NCI-H1436 (cell line): ENCODE measurements at regions not wholly inside any gene's neighbourhood (a gene's known extent, or its start where the extent isn't known, plus 50 kb on each side); places are given as distances from the start of the nearest gene placed in this dataset.

Experiments
- DNase-seq: peaks from one replicate; lab custom pipeline; 2025; lab: John Stamatoyannopoulos, UW

DNA sequence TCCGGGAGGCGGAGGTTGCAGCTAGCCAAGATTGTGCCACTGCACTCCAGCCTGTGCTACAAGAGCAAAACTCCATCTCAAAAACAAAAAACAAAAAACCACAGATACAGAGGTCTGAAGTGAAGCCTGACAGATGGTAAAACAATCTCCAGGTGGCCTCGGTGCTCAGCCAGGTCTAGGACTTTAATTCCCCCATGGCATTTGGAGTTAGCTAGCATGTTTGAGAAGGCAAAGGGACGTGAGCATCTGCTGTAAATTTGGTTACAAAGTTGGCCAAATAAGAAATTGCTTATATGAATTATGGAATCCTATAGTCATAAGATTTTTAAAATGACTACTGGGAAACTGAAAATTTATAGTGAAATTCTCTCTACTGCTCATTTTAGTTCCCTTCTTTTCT is 98.3 kb upstream of the FMN2 start:
- DNase-seq, result no peak

DNA sequence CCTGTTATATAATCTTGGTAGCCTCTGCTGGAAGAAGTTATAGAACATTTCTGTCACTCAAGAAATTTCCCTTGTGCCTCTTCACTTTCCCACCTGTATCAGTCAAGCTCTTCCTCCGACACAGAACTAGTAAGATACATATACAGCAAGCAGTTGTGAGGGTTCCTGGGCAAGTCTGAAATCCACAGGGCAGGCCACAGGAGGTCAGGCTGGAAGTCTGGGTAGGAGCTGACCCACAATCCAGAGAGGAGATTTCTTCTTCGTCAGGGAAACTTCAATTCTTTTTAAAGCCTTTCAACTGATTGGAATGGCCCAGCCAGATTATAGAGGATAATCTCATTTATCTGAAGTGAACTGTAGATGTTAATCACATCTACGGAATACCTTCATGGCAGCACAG is 96.4 kb upstream of the FMN2 start:
- no peak for DNase-seq

GRCh38 chr1:239997160-239997514 is 94.5 kb upstream of the FMN2 start:
- no peak for DNase-seq

DNA sequence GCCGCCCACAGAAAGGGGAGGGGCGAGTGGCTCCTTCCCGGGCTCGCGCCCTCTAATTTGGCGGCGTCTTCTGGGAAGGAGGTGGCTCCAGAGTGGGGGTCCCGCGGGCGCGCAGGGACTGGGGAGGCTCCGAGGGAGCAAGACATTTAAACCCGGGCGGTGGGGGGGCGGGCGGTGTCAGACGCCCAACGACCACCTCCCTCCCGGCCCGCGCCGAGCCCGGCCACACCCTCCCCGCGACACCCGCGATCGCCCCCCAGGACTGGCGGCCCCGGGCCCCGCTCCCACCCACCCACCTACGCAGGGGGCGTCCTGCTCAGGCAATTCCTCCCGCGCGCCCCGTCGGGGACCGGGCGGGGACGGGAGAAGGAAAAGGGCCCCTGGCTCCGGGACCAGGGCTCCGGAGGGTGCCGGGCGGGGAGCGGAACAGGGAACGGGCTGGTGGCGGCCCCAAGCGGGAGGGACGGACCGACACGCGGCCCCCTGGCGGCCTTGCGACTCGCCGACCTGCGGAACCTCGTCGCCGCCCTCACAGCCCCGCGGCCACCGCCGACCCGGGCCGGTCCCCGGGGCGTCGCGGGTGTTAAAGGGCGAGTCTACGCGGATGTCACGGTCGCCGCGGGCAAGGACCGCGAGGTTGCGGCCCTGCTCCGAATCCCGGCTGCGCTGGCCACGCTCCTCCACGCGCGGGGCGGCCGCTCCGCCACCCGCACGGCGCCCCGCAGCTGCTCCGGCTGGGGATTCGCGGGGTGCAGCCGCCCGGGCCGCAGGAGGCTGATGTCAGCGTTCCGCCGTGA is 94.0 kb upstream of the FMN2 start:
- DNase-seq, result no peak

DNA sequence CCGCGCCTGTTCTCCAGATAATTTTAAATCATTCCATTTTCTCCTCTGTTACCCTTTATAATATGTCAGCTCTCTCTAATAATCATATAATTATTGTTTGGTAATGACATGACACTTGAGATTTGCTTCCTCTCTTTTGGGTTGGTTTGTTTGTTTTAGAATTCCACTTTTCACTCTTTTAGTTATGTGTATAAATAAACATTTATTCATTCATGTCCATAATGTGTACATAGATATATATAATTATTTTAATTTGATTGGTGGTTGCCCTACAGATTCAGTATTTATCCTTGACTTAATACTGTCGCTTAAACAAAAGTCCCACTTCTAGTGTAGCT is 93.4 kb upstream of the FMN2 start:
- no peak for DNase-seq

DNA sequence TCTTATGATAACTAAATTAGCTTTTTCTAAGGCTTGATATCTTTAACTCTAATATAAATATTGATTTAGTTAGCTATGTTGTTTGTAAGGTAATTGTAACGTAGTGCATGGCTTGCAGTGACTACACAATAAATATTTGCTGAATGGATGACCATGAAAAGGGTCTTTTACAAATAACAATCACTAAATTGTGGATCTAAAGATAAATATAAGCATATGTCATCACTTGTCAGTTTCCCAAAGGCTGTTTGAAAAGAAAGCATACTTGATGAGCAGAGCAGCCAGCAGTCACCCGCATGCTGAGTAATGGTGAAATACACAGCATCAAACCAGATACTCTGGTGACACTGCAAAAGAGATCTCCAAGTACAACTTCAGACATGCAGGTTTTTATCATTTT is 92.5 kb upstream of the FMN2 start:
- no peak for DNase-seq

GRCh38 chr1:240000634-240001033 is 91.0 kb upstream of the FMN2 start:
- DNase-seq, result no peak

GRCh38 chr1:240001177-240001740 is 90.4 kb upstream of the FMN2 start:
- no peak for DNase-seq

- no peak for DNase-seq
Observed at GRCh38 chr1:240004086-240004749, 87.5 kb upstream of the FMN2 start.

DNA sequence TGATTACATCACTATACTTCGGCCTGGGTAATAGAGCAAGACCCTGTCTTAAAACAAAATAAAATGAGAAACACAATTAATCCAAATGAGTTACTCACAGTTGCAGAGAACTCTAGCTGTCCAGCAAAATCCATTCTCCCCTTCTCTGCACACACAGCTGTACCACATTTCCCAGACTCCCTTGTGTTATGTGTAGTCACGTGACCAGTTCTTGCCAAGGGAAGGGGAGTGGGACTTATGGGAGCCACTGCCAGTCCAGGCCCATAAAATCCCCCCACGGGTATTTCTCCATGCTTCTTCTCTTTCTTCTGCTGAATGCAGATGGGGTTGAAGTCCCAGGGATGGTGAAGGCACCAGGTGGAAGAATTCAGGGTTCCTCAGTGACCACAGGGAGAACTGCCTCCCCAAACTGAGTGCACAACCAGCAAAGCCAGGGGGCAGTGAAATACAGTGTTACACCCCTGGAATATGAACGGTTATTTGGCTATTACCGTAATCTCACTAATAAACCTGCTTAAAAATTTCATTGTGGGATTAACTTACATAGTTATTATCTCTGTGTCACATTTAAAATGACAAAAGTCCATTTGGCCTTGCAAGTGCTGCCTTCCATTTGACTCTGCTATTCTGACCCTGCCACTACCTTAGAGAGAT is 85.6 kb upstream of the FMN2 start:
- DNase-seq, result no peak

GRCh38 chr1:240008298-240008697 is 83.4 kb upstream of the FMN2 start:
- no peak for DNase-seq

DNA sequence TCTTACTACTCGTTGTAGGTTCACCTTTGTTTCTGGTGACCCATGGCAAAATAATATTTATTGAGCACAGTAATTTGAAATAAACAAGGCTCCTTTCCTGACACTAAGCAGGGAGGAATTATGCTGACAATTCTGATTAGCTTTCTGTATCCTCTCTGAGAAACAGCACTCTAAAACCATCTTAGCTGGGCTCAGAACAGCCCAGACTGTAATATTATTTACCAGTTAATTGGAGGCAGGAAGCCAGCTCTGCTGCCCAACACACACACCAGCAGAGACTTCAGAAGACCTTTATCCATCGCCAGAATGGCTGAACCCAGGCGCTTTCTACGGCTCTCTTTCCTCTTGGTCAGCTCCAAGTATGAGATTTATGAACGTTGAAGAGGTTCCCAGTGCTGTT is 77.6 kb upstream of the FMN2 start:
- no peak for DNase-seq

GRCh38 chr1:240018617-240019016 is 73.1 kb upstream of the FMN2 start:
- DNase-seq, result no peak

- DNase-seq, result no peak
Observed at GRCh38 chr1:240019524-240019923, 72.2 kb upstream of the FMN2 start.

GRCh38 chr1:240020871-240021270 is 70.8 kb upstream of the FMN2 start:
- DNase-seq, result no peak

DNA sequence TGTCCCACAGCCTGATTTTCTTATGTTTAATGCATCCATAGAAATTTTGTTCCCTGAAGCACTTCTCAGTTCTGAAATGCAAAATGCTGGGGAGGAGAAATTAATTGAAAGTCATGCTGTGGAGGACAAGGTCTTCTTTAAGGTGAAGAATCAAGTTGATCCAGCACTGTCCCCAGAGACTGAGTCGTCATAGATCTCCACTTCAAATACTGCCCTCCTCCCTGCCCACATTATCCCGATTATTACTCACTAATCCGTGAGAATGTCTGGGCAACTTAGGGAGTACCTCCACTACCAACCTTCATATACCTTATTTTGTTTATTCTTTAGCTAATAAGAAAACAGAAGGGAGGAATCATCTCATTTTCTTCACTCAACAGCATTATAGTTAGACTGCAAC is 70.0 kb upstream of the FMN2 start:
- no peak for DNase-seq

- DNase-seq, result peak; percentile 62
Observed at GRCh38 chr1:240027059-240027462, 64.6 kb upstream of the FMN2 start.

- DNase-seq, result no peak
Observed at GRCh38 chr1:240029418-240029817, 62.3 kb upstream of the FMN2 start.

- DNase-seq, result no peak
Observed at GRCh38 chr1:240030236-240030635, 61.4 kb upstream of the FMN2 start.

DNA sequence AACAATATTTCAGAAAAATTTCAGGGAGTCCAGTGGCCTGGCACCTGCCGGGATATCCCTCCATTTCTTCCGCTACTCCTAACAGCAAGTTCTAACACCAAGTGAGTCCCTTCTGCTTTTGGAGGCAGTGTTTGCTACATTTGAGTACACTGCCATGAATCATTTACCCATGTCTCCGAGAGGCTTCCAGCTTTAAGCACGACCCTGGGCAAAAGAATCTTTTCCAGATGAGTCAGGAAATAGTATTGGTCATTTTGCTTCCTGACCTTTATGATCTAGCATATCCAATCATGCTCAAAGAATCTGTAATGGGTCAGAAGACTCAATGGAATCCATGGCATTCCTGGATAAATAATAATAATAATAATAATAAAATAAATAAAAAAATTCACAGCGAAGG is 60.7 kb upstream of the FMN2 start:
- no peak for DNase-seq

DNA sequence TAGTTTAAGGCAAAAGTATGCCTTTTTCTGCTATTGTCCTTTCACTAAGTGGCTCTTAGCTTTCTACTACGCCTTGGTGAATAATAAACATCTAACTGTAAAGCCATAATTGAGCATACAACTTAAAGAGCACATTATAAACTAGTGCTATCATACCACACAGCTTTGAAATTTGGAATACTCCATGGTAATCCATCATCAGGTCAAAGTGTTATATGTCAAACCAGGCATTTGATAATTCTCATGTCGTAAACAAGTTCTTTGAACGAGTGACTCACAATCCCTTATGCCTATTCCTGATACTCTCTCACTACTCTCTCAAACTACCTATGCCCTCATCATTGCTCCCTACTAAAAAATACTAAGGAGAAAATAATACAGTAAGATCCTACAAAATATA is 60.3 kb upstream of the FMN2 start:
- no peak for DNase-seq

DNA sequence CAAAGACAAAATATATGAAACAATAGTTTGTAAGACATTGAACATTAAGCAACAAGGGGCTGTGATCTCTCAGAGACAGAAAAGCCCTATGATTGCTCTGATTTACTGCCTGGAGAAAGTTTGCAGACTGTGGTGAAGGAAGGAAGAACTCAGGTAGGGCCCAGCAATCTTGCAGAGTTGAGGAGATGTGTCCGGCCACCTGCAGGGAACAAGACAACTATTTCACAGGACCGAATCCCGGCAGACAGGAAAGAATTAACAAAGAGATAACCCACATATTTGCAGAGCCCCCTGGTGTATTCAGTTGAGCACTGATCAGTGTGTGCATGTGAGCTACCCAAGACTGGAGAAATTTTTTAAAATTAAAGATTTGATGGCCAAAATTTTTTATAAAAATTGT is 58.3 kb upstream of the FMN2 start:
- DNase-seq, result no peak

GRCh38 chr1:240036526-240036925 is 55.2 kb upstream of the FMN2 start:
- DNase-seq, result no peak
